Activated CD8-positive, alpha-beta memory T cell treated with anti-CD3 and anti-CD28 coated beads, Interleukin-2, amount 10 ng/mL, durations not matched to agents 7 days and 5 days (primary cell): ENCODE measurements at regions not wholly inside any gene's neighbourhood (a gene's known extent, or its start where the extent isn't known, plus 50 kb on each side); places are given as distances from the start of the nearest gene placed in this dataset.
A peak's percentile ranks its signal among the peaks of the same experiment; 100 is the strongest.

ENCODE experiments used
- ATAC-seq: fragments of 150-1000 bp; cut with Tn5 transposase; one replicate; pipeline ENCODE4 v1.10.0; 2021; ENCODE audit warnings: moderate library complexity
- CTCF ChIA-PET: fragments of 350-600 bp; sonication (Branson Sonifier 250); formaldehyde crosslinking; loops from one replicate; lab custom pipeline; 2021; ENCODE audit warnings: antibody characterized with exemption; lab: Charles Lee
- DNase-seq: peaks from one replicate; pipeline ENCODE4 v3.0.0-alpha.2; 2020
- H3K27ac Mint-ChIP-seq: one replicate; pipeline ENCODE4 v1.8.0; 2021; ENCODE audit warnings: mild to moderate bottlenecking, mixed read lengths
- H3K27me3 Mint-ChIP-seq: one replicate; pipeline ENCODE4 v1.8.0; 2021; ENCODE audit warnings: mixed read lengths
- H3K36me3 Mint-ChIP-seq: one replicate; pipeline ENCODE4 v1.8.0; 2021; ENCODE audit warnings: mild to moderate bottlenecking, mixed read lengths
- H3K4me1 Mint-ChIP-seq: one replicate; pipeline ENCODE4 v1.8.0; 2021; ENCODE audit warnings: mixed read lengths
- H3K4me3 Mint-ChIP-seq: one replicate; pipeline ENCODE4 v1.8.0; 2021; ENCODE audit warnings: mild to moderate bottlenecking, moderate library complexity, mixed read lengths
- H3K9me3 Mint-ChIP-seq: one replicate; pipeline ENCODE4 v1.8.0; 2022; ENCODE audit warnings: low read depth, mixed read lengths

- no peak overlapping the region for H3K27ac Mint-ChIP-seq
- DNase-seq = no peak
- no peaks in the 10 kb centered on the region for H3K36me3 Mint-ChIP-seq
- CTCF ChIA-PET = no interaction called here
- no peaks in the 10 kb centered on the region for H3K9me3 Mint-ChIP-seq
- no peak overlapping the region for H3K4me3 Mint-ChIP-seq
- no peaks in the 10 kb centered on the region for H3K4me1 Mint-ChIP-seq
- H3K27me3 Mint-ChIP-seq = no peaks in the 10 kb centered on the region
- ATAC-seq = no peak
Observed at GRCh38 chr4:14742054-14742453, 260.2 kb upstream of the CPEB2 start.

GRCh38 chr4:14743172-14743571 is 259.1 kb upstream of the CPEB2 start:
- no peak overlapping the region for H3K27ac Mint-ChIP-seq
- no peak overlapping the region for H3K4me3 Mint-ChIP-seq
- CTCF ChIA-PET = no interaction called here
- H3K36me3 Mint-ChIP-seq = no peaks in the 10 kb centered on the region
- H3K9me3 Mint-ChIP-seq = no peaks in the 10 kb centered on the region
- H3K4me1 Mint-ChIP-seq = no peaks in the 10 kb centered on the region
- ATAC-seq = no peak
- H3K27me3 Mint-ChIP-seq = no peaks in the 10 kb centered on the region
- DNase-seq = no peak

- no peaks in the 10 kb centered on the region for H3K4me1 Mint-ChIP-seq
- CTCF ChIA-PET = no interaction called here
- ATAC-seq (no peak), DNase-seq (no peak)
- no peaks in the 10 kb centered on the region for H3K9me3 Mint-ChIP-seq
- H3K27me3 Mint-ChIP-seq = no peaks in the 10 kb centered on the region
- no peak overlapping the region for H3K27ac Mint-ChIP-seq
- no peak overlapping the region for H3K4me3 Mint-ChIP-seq
- no peaks in the 10 kb centered on the region for H3K36me3 Mint-ChIP-seq
Observed at GRCh38 chr4:14743601-14744000, 258.7 kb upstream of the CPEB2 start.

- CTCF ChIA-PET = interaction anchor here (0.6 kb wide), 1 partner anchor 13 kb away, joined by 3 read pairs; no protein-coding TSS in a partner anchor
- H3K27me3 Mint-ChIP-seq = no peaks in the 10 kb centered on the region
- ATAC-seq = no peak
- H3K9me3 Mint-ChIP-seq = no peaks in the 10 kb centered on the region
- no peak overlapping the region for H3K4me3 Mint-ChIP-seq
- H3K36me3 Mint-ChIP-seq = no peaks in the 10 kb centered on the region
- no peak overlapping the region for H3K27ac Mint-ChIP-seq
- no peak for DNase-seq
- no peaks in the 10 kb centered on the region for H3K4me1 Mint-ChIP-seq
Observed at GRCh38 chr4:14744346-14744745, 257.9 kb upstream of the CPEB2 start.

DNA sequence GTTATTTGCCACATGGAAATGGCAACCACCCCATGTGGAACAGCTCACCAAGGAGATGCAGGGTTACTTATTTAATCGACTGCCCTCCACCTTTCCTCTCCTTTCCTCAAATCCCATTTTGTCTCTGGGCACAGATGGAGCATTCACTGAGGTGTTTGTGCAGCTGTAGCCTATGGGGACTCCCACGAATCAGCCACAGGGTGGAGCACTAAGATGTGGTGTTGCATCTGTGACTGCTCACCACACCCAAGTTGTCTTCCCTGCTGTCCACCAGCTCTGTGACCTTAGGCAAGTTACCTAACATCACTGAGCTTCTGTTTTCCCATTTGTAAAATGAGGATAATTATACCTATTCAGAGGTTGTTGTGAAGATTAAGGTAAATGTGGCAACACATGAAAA is 252.4 kb upstream of the CPEB2 start:
- Mint-ChIP-seq H3K27ac (no peak overlapping the region), H3K9me3 (peaks cover 13% of the 10 kb centered on the region), H3K27me3 (no peaks in the 10 kb centered on the region), H3K4me1 (no peaks in the 10 kb centered on the region), H3K36me3 (peaks cover 1% of the 10 kb centered on the region), H3K4me3 (no peak overlapping the region)
- CTCF ChIA-PET = no interaction called here
- DNase-seq (no peak), ATAC-seq (no peak)

GRCh38 chr4:14752341-14753046 is 249.8 kb upstream of the CPEB2 start:
- H3K4me1 Mint-ChIP-seq = no peaks in the 10 kb centered on the region
- DNase-seq (no peak), ATAC-seq (no peak)
- H3K9me3 Mint-ChIP-seq = peaks cover 13% of the 10 kb centered on the region
- H3K36me3 Mint-ChIP-seq = peaks cover 1% of the 10 kb centered on the region
- no peak overlapping the region for H3K4me3 Mint-ChIP-seq
- CTCF ChIA-PET = no interaction called here
- no peak overlapping the region for H3K27ac Mint-ChIP-seq
- H3K27me3 Mint-ChIP-seq = no peaks in the 10 kb centered on the region

- H3K4me3 Mint-ChIP-seq = no peak overlapping the region
- ATAC-seq = no peak
- DNase-seq = no peak
- H3K4me1 Mint-ChIP-seq = no peaks in the 10 kb centered on the region
- CTCF ChIA-PET = no interaction called here
- H3K9me3 Mint-ChIP-seq = no peaks in the 10 kb centered on the region
- H3K36me3 Mint-ChIP-seq = no peaks in the 10 kb centered on the region
- no peak overlapping the region for H3K27ac Mint-ChIP-seq
- H3K27me3 Mint-ChIP-seq = peaks cover 5% of the 10 kb centered on the region
Observed at GRCh38 chr4:14767142-14767541, 235.1 kb upstream of the CPEB2 start.

GRCh38 chr4:14768449-14768848 is 233.8 kb upstream of the CPEB2 start:
- peaks cover 2% of the 10 kb centered on the region for H3K27me3 Mint-ChIP-seq
- H3K27ac Mint-ChIP-seq = no peak overlapping the region
- H3K36me3 Mint-ChIP-seq = no peaks in the 10 kb centered on the region
- H3K4me3 Mint-ChIP-seq = no peak overlapping the region
- DNase-seq (no peak), ATAC-seq (no peak)
- H3K4me1 Mint-ChIP-seq = no peaks in the 10 kb centered on the region
- no peaks in the 10 kb centered on the region for H3K9me3 Mint-ChIP-seq
- CTCF ChIA-PET = no interaction called here

DNA sequence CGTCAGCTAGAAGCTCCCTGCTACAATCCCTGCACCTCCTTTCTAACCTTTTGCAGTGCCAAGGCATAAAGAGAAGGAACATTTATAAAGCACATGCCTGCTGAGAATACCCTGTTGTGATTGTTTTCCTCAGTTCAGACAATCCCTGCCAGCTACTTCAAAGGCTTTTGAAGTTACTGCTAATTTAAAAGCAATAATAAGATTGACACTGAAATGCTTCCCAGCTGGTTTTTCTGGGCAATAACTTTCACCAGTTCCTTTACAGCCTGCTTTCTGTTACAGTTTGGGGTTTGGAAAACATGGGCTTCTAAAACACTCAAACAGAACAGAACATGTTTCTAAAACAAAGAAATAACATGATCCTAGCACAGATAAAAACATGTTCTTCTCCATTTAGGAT is 232.3 kb upstream of the CPEB2 start:
- no peak for DNase-seq
- Mint-ChIP-seq H3K27ac (no peak overlapping the region), H3K27me3 (no peaks in the 10 kb centered on the region), H3K36me3 (no peaks in the 10 kb centered on the region), H3K4me1 (no peaks in the 10 kb centered on the region), H3K9me3 (no peaks in the 10 kb centered on the region), H3K4me3 (no peak overlapping the region)
- CTCF ChIA-PET = no interaction called here
- ATAC-seq = no peak

- Mint-ChIP-seq H3K9me3 (no peaks in the 10 kb centered on the region), H3K4me3 (no peak overlapping the region), H3K27me3 (no peaks in the 10 kb centered on the region), H3K27ac (no peak overlapping the region), H3K4me1 (no peaks in the 10 kb centered on the region), H3K36me3 (no peaks in the 10 kb centered on the region)
- no peak for ATAC-seq
- CTCF ChIA-PET = no interaction called here
- no peak for DNase-seq
Observed at GRCh38 chr4:14771094-14771493, 231.2 kb upstream of the CPEB2 start.

GRCh38 chr4:14771504-14772175 is 230.6 kb upstream of the CPEB2 start:
- Mint-ChIP-seq H3K27ac (no peak overlapping the region), H3K27me3 (no peaks in the 10 kb centered on the region), H3K36me3 (no peaks in the 10 kb centered on the region), H3K4me3 (no peak overlapping the region), H3K4me1 (no peaks in the 10 kb centered on the region), H3K9me3 (no peaks in the 10 kb centered on the region)
- DNase-seq = no peak
- CTCF ChIA-PET = no interaction called here
- ATAC-seq = no peak

GRCh38 chr4:14772388-14772787 is 229.9 kb upstream of the CPEB2 start:
- Mint-ChIP-seq H3K9me3 (no peaks in the 10 kb centered on the region), H3K4me1 (no peaks in the 10 kb centered on the region), H3K36me3 (no peaks in the 10 kb centered on the region), H3K27ac (no peak overlapping the region), H3K4me3 (no peak overlapping the region), H3K27me3 (no peaks in the 10 kb centered on the region)
- no peak for DNase-seq
- CTCF ChIA-PET = no interaction called here
- ATAC-seq = no peak

GRCh38 chr4:14783011-14783877 is 219.0 kb upstream of the CPEB2 start:
- peak; percentile 55 for DNase-seq
- H3K27ac Mint-ChIP-seq = no peak overlapping the region
- peaks cover 1% of the 10 kb centered on the region for H3K36me3 Mint-ChIP-seq
- H3K4me1 Mint-ChIP-seq = peaks cover 7% of the 10 kb centered on the region
- H3K27me3 Mint-ChIP-seq = no peaks in the 10 kb centered on the region
- peak; percentile 88 for ATAC-seq
- H3K9me3 Mint-ChIP-seq = peaks cover 4% of the 10 kb centered on the region
- CTCF ChIA-PET = no interaction called here
- H3K4me3 Mint-ChIP-seq = no peak overlapping the region

- H3K36me3 Mint-ChIP-seq = no peaks in the 10 kb centered on the region
Observed at GRCh38 chr4:14787221-14787620, 215.1 kb upstream of the CPEB2 start.

More at GRCh38 chr4:14787221-14787620, 215.1 kb upstream of the CPEB2 start:
- DNase-seq = no peak
- ATAC-seq = no peak
- H3K4me3 Mint-ChIP-seq = no peak overlapping the region
- H3K9me3 Mint-ChIP-seq = peaks cover 2% of the 10 kb centered on the region
- CTCF ChIA-PET = no interaction called here
- no peak overlapping the region for H3K27ac Mint-ChIP-seq
- H3K27me3 Mint-ChIP-seq = no peaks in the 10 kb centered on the region
- H3K4me1 Mint-ChIP-seq = peaks cover 17% of the 10 kb centered on the region
